ENCODE measurements at regions not wholly inside any gene's neighbourhood (a gene's known extent, or its start where the extent isn't known, plus 50 kb on each side); places are given as distances from the start of the nearest gene placed in this dataset.
"Not testable (repeated sequence)": the region's sequence is repeated elsewhere in the genome, so short reads cannot be mapped to it uniquely, and the experiment has no call there.

GRCh38 chr13:48864100-48864499, 111.6 kb upstream of the FNDC3A start:
- in situ Hi-C loops (cut with MboI; ENCODE audit: low sequenced_read_pairs), result no loop called here
- H3K27me3 ChIP-seq (ENCODE audit: low read depth), result no peaks in the 10 kb centered on the region
- no peak for DNase-seq (ENCODE audit: low spot score in 2 of 2)
- H3K4me3 ChIP-seq, result no peak overlapping the region
- peaks cover 2% of the 10 kb centered on the region for H3K4me1 ChIP-seq
- H3K36me3 ChIP-seq (replicated peaks), result no peaks in the 10 kb centered on the region
- no peaks in the 10 kb centered on the region for H3K9me3 ChIP-seq

GRCh38 chr13:48866249-48866648, 109.5 kb upstream of the FNDC3A start:
- H3K4me1 ChIP-seq, result no peaks in the 10 kb centered on the region
- in situ Hi-C loops (cut with MboI; ENCODE audit: low sequenced_read_pairs), result no loop called here
- no peaks in the 10 kb centered on the region for H3K36me3 ChIP-seq (replicated peaks)
- no peak for DNase-seq (ENCODE audit: low spot score in 2 of 2)
- no peak overlapping the region for H3K4me3 ChIP-seq
- no peaks in the 10 kb centered on the region for H3K27me3 ChIP-seq (ENCODE audit: low read depth)
- no peaks in the 10 kb centered on the region for H3K9me3 ChIP-seq

DNA sequence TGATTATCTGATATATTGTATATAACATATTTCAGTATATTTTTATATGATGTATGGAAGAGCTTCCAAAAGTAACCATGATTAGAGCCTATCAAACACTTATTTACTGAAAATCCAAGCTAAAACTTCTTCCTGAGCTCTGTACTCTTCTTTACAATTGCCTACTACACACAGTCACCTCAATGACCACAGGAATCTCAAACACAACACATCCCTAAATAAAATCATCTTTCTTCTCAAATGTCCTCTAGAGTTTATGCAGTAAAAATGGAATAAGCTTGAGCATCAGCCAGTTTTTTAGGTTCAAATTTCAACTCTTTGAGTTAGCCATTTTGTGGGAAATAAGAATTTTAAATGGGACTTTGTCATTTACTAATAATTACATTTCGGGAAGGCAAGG, 102.6 kb upstream of the FNDC3A start:
- no peaks in the 10 kb centered on the region for H3K9me3 ChIP-seq
- H3K27me3 ChIP-seq (ENCODE audit: low read depth), result no peaks in the 10 kb centered on the region
- peaks cover 23% of the 10 kb centered on the region for H3K4me1 ChIP-seq
- no peak for DNase-seq (ENCODE audit: low spot score in 2 of 2)
- H3K36me3 ChIP-seq (replicated peaks), result no peaks in the 10 kb centered on the region
- no peak overlapping the region for H3K4me3 ChIP-seq
- in situ Hi-C loops (cut with MboI; ENCODE audit: low sequenced_read_pairs), result no loop called here

GRCh38 chr13:48873587-48873986, 102.1 kb upstream of the FNDC3A start:
- H3K36me3 ChIP-seq (replicated peaks), result no peaks in the 10 kb centered on the region
- H3K9me3 ChIP-seq, result no peaks in the 10 kb centered on the region
- no peaks in the 10 kb centered on the region for H3K27me3 ChIP-seq (ENCODE audit: low read depth)
- no peak overlapping the region for H3K4me3 ChIP-seq
- peaks cover 23% of the 10 kb centered on the region for H3K4me1 ChIP-seq
- DNase-seq (ENCODE audit: low spot score in 2 of 2), result peak; percentile 21 to 61
- in situ Hi-C loops (cut with MboI; ENCODE audit: low sequenced_read_pairs), result no loop called here

GRCh38 chr13:48874165-48874564, 101.5 kb upstream of the FNDC3A start:
- no peak for DNase-seq (ENCODE audit: low spot score in 2 of 2)
- Histone ChIP-seq H3K4me3 (no peak overlapping the region), H3K36me3 (replicated peaks) (no peaks in the 10 kb centered on the region), H3K27me3 (ENCODE audit: low read depth) (no peaks in the 10 kb centered on the region), H3K4me1 (peaks cover 23% of the 10 kb centered on the region), H3K9me3 (no peaks in the 10 kb centered on the region)
- in situ Hi-C loops (cut with MboI; ENCODE audit: low sequenced_read_pairs), result no loop called here

DNA sequence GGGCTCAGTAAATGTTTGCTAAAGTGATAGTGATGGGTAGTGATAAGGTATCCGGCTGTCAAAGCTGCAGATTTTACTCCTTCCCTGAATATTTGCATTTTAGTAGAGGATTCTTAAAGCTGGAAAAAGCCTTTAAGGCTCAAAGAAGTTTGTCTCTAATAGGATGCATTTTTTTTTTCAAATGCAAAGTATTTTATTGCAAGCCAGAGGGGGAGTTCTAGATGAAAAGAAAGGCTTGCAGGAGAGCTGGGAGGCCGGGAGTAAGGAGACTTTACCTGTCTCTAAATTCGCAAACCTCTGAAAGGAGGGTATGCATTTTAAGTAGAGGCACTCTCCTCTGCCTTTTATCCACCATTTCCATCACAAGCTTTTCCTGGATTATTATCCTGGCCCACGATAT, 100.7 kb upstream of the FNDC3A start:
- DNase-seq (ENCODE audit: low spot score in 2 of 2), result peak; percentile 35 to 81
- in situ Hi-C loops (cut with MboI; ENCODE audit: low sequenced_read_pairs), result no loop called here
- peaks cover 23% of the 10 kb centered on the region for H3K4me1 ChIP-seq
- no peaks in the 10 kb centered on the region for H3K9me3 ChIP-seq
- H3K36me3 ChIP-seq (replicated peaks), result no peaks in the 10 kb centered on the region
- no peaks in the 10 kb centered on the region for H3K27me3 ChIP-seq (ENCODE audit: low read depth)
- H3K4me3 ChIP-seq, result no peak overlapping the region

GRCh38 chr13:48876289-48876688, 99.4 kb upstream of the FNDC3A start:
- Histone ChIP-seq H3K9me3 (no peaks in the 10 kb centered on the region), H3K36me3 (replicated peaks) (no peaks in the 10 kb centered on the region), H3K4me3 (no peak overlapping the region), H3K27me3 (ENCODE audit: low read depth) (no peaks in the 10 kb centered on the region), H3K4me1 (peaks cover 23% of the 10 kb centered on the region)
- in situ Hi-C loops (cut with MboI; ENCODE audit: low sequenced_read_pairs), result no loop called here
- no peak for DNase-seq (ENCODE audit: low spot score in 2 of 2)

- Histone ChIP-seq H3K9me3 (no peaks in the 10 kb centered on the region), H3K36me3 (replicated peaks) (no peaks in the 10 kb centered on the region), H3K27me3 (ENCODE audit: low read depth) (no peaks in the 10 kb centered on the region), H3K4me1 (peaks cover 13% of the 10 kb centered on the region), H3K4me3 (no peak overlapping the region)
- no peak for DNase-seq (ENCODE audit: low spot score in 2 of 2)
- in situ Hi-C loops (cut with MboI; ENCODE audit: low sequenced_read_pairs), result no loop called here
Measured at GRCh38 chr13:48879432-48879831, 96.3 kb upstream of the FNDC3A start.

DNA sequence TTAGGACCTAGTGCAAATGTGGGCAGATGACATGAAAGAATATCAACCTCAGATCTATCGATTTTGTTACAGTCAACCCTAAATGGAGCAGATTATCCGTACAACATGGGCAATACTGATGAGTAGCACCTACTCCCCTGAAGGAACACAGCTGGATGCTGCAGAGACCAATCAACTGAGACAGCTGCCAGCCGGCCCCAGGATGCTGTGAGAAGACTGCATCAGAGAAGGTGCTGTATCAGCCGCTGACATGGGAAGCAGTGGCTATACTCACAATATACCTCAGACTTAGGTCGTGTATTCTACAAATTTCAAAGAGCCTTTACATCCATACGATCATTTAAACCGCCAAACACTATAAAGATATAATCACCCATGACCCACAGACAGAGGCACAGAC, 95.9 kb upstream of the FNDC3A start:
- Histone ChIP-seq H3K4me3 (no peak overlapping the region), H3K9me3 (no peaks in the 10 kb centered on the region), H3K27me3 (ENCODE audit: low read depth) (no peaks in the 10 kb centered on the region), H3K4me1 (peaks cover 8% of the 10 kb centered on the region), H3K36me3 (replicated peaks) (no peaks in the 10 kb centered on the region)
- no peak for DNase-seq (ENCODE audit: low spot score in 2 of 2)
- in situ Hi-C loops (cut with MboI; ENCODE audit: low sequenced_read_pairs), result no loop called here

DNA sequence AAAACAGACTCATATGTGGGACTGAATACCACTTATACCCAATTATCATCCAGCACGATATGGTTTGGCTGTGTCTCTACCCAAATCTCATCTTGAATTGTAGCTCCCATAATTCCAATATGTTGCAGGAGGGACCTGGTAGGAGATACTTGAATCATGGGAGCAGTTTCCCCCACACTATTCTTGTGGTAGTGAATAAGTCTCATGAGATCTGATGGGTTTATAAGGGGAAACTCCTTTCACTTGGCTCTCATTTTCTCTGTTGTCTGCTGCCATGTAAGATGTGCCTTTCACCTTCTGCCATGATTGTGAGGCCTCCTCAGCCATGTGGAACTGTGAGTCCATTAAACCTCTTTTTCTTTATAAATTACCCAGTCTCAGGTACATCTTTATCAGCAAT, 91.9 kb upstream of the FNDC3A start:
- DNase-seq (ENCODE audit: low spot score in 2 of 2); H3K27me3 ChIP-seq (ENCODE audit: low read depth); H3K9me3 ChIP-seq; H3K36me3 ChIP-seq (replicated peaks); H3K4me1 ChIP-seq; H3K4me3 ChIP-seq; in situ Hi-C loops (cut with MboI; ENCODE audit: low sequenced_read_pairs): not testable (repeated sequence)

GRCh38 chr13:48885027-48885395, 90.7 kb upstream of the FNDC3A start:
- Histone ChIP-seq H3K4me1 (no peaks in the 10 kb centered on the region), H3K36me3 (replicated peaks) (no peaks in the 10 kb centered on the region), H3K9me3 (no peaks in the 10 kb centered on the region), H3K27me3 (ENCODE audit: low read depth) (no peaks in the 10 kb centered on the region), H3K4me3 (no peak overlapping the region)
- in situ Hi-C loops (cut with MboI; ENCODE audit: low sequenced_read_pairs), result no loop called here
- no peak for DNase-seq (ENCODE audit: low spot score in 2 of 2)

- no peaks in the 10 kb centered on the region for H3K27me3 ChIP-seq (ENCODE audit: low read depth)
- H3K36me3 ChIP-seq (replicated peaks), result no peaks in the 10 kb centered on the region
- DNase-seq (ENCODE audit: low spot score in 2 of 2), result no peak
- no peaks in the 10 kb centered on the region for H3K4me1 ChIP-seq
- in situ Hi-C loops (cut with MboI; ENCODE audit: low sequenced_read_pairs), result no loop called here
- no peaks in the 10 kb centered on the region for H3K9me3 ChIP-seq
- no peak overlapping the region for H3K4me3 ChIP-seq
Measured at GRCh38 chr13:48888613-48889012, 87.1 kb upstream of the FNDC3A start.

GRCh38 chr13:48890391-48890790, 85.3 kb upstream of the FNDC3A start:
- in situ Hi-C loops (cut with MboI; ENCODE audit: low sequenced_read_pairs), result no loop called here
- DNase-seq (ENCODE audit: low spot score in 2 of 2), result no peak
- no peaks in the 10 kb centered on the region for H3K36me3 ChIP-seq (replicated peaks)
- no peaks in the 10 kb centered on the region for H3K27me3 ChIP-seq (ENCODE audit: low read depth)
- no peaks in the 10 kb centered on the region for H3K9me3 ChIP-seq
- H3K4me1 ChIP-seq, result no peaks in the 10 kb centered on the region
- H3K4me3 ChIP-seq, result no peak overlapping the region

DNA sequence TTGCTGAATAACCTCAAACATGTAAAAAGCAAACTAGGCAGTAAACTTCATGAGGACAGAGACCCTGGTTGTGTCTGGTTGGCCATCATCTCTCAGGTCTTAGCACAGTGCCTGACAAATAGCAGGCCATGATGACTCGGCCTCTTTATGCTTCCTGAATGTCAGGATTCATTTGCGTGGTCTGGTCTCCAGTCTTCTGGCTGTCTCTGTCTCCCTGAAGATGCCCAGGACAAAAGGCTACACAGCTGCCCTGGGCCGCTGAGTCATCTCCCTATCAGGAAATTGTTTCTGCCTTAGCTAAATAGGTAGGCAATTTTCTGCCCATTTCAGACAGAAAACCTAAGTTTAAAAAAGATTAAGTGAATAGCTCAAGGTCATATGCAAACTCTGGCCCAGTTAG, 84.1 kb upstream of the FNDC3A start:
- H3K4me1 ChIP-seq, result no peaks in the 10 kb centered on the region
- no peaks in the 10 kb centered on the region for H3K27me3 ChIP-seq (ENCODE audit: low read depth)
- DNase-seq (ENCODE audit: low spot score in 2 of 2), result no peak
- in situ Hi-C loops (cut with MboI; ENCODE audit: low sequenced_read_pairs), result no loop called here
- H3K9me3 ChIP-seq, result no peaks in the 10 kb centered on the region
- no peaks in the 10 kb centered on the region for H3K36me3 ChIP-seq (replicated peaks)
- H3K4me3 ChIP-seq, result no peak overlapping the region

DNA sequence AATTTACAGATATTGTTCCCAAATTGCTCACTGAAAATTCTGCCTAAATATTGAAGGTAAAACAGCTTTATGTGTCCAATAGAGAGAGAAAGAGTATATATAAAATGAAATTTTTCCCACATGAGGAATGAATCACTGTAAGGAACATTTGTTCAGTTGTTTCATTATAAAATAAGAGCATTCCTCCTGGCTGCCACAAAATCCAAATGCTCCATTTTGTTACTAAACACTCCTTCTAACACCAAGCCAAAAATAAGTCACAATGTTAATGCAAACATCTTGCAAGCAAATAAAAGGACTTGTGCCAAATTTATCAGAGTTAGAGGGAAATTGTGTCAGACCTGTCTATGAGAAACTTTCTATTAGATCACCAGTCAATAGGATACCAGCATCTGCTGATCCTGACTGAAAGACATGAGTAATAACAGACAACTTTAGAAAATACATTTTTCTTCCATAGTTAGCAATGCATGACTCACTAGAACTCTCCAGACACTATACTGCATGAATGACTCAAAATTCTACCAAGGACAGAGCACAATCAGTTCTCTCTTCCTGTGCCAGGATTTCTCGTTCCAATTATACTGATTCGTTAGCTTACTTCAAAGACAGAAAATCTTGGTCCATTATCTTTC, 83.5 kb upstream of the FNDC3A start:
- H3K36me3 ChIP-seq (replicated peaks), result no peaks in the 10 kb centered on the region
- DNase-seq (ENCODE audit: low spot score in 2 of 2), result no peak
- H3K4me3 ChIP-seq, result no peak overlapping the region
- no peaks in the 10 kb centered on the region for H3K4me1 ChIP-seq
- in situ Hi-C loops (cut with MboI; ENCODE audit: low sequenced_read_pairs), result no loop called here
- H3K9me3 ChIP-seq, result no peaks in the 10 kb centered on the region
- no peaks in the 10 kb centered on the region for H3K27me3 ChIP-seq (ENCODE audit: low read depth)
